ENCODE measurements at regions not wholly inside any gene's neighbourhood (a gene's known extent, or its start where the extent isn't known, plus 50 kb on each side); places are given as distances from the start of the nearest gene placed in this dataset.

DNA sequence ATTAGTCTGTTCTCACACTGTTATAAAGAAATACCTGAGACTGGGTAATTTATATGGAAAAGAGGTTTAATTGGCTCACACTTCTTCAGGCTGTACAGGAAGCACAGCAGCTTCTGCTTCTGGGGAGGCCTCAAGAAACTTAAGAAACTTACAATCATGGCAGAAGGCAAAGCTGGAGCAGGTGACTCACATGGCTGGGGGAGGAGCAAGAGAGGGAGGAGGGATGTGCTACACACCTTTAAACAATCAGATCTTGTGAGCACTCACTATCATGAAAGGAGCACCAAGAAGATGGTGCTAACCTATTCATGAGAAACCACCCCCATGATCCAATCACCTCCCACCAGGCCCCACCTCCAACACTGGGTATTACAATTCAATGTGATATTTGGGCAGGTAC, 381.6 kb downstream of the ETS1 start:
- Mint-ChIP-seq H3K9me3 (peaks cover 6% of the 10 kb centered on the region; the same call in 1 of the 2 replicates), H3K36me3 (no peaks in the 10 kb centered on the region), H3K4me1 (no peaks in the 10 kb centered on the region), H3K27me3 (ENCODE audit: low read depth) (no peaks in the 10 kb centered on the region), H3K4me3 (no peak overlapping the region), H3K27ac (no peak overlapping the region)
- ChIA-PET POLR2A (no interaction called here), CTCF (no interaction called here)
- ATAC-seq (no peak), DNase-seq (ENCODE audit: low spot score) (no peak)
- no peak for TF ChIP-seq NFATC4 (CRISPR knock-in tag; IDR thresholded peaks at IDR 0.05)

- Mint-ChIP-seq H3K4me3 (no peak overlapping the region), H3K9me3 (peaks cover 6% of the 10 kb centered on the region; the same call in 1 of the 2 replicates), H3K27me3 (ENCODE audit: low read depth) (no peaks in the 10 kb centered on the region), H3K4me1 (no peaks in the 10 kb centered on the region), H3K27ac (no peak overlapping the region), H3K36me3 (no peaks in the 10 kb centered on the region)
- ChIA-PET CTCF (no interaction called here), POLR2A (no interaction called here)
- TF ChIP-seq SOX15 (CRISPR knock-in tag; IDR thresholded peaks at IDR 0.05) = no peak
- no peak for TF ChIP-seq ETV6 (CRISPR knock-in tag; IDR thresholded peaks at IDR 0.05)
- TF ChIP-seq IRF2 (CRISPR knock-in tag; IDR thresholded peaks at IDR 0.05; ENCODE audit: borderline replicate concordance, low read depth) = no peak
- TF ChIP-seq, protein P1, sequence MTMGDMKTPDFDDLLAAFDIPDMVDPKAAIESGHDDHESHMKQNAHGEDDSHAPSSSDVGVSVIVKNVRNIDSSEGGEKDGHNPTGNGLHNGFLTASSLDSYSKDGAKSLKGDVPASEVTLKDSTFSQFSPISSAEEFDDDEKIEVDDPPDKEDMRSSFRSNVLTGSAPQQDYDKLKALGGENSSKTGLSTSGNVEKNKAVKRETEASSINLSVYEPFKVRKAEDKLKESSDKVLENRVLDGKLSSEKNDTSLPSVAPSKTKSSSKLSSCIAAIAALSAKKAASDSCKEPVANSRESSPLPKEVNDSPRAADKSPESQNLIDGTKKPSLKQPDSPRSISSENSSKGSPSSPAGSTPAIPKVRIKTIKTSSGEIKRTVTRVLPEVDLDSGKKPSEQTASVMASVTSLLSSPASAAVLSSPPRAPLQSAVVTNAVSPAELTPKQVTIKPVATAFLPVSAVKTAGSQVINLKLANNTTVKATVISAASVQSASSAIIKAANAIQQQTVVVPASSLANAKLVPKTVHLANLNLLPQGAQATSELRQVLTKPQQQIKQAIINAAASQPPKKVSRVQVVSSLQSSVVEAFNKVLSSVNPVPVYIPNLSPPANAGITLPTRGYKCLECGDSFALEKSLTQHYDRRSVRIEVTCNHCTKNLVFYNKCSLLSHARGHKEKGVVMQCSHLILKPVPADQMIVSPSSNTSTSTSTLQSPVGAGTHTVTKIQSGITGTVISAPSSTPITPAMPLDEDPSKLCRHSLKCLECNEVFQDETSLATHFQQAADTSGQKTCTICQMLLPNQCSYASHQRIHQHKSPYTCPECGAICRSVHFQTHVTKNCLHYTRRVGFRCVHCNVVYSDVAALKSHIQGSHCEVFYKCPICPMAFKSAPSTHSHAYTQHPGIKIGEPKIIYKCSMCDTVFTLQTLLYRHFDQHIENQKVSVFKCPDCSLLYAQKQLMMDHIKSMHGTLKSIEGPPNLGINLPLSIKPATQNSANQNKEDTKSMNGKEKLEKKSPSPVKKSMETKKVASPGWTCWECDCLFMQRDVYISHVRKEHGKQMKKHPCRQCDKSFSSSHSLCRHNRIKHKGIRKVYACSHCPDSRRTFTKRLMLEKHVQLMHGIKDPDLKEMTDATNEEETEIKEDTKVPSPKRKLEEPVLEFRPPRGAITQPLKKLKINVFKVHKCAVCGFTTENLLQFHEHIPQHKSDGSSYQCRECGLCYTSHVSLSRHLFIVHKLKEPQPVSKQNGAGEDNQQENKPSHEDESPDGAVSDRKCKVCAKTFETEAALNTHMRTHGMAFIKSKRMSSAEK (CRISPR knock-in tag; IDR thresholded peaks at IDR 0.05; ENCODE audit: borderline replicate concordance) = no peak
- TF ChIP-seq SMAD4 (CRISPR knock-in tag; IDR thresholded peaks at IDR 0.05) = no peak
- DNase-seq (ENCODE audit: low spot score) (no peak), ATAC-seq (no peak)
Observed at GRCh38 chr11:128204898-128205297, 382.5 kb downstream of the ETS1 start.

DNA sequence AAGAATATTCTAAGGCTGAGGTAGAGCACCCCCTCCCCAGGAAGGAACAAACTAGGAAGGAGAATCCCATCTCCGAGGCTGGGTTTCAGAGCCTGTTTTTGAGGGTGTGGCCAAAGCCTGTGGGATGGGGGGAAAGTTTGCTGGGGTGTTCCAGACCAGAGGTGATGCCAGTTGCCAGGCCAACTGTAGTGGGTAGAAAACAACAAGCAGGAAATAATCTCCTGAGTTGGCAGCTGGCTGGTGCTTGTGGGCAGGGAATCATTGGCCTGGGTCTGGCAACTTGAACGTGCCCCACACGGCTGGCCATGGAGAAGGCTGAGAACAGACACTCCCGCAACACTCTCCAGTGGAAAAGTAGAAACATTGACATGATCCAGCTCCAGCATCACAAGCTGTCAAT, 385.6 kb downstream of the ETS1 start:
- ChIA-PET CTCF (no interaction called here), POLR2A (no interaction called here)
- Mint-ChIP-seq H3K4me1 (no peaks in the 10 kb centered on the region), H3K27ac (no peak overlapping the region), H3K27me3 (ENCODE audit: low read depth) (no peaks in the 10 kb centered on the region), H3K9me3 (peaks cover 2% of the 10 kb centered on the region; the same call in 1 of the 2 replicates), H3K4me3 (no peak overlapping the region), H3K36me3 (no peaks in the 10 kb centered on the region)
- ATAC-seq = no peak
- TF ChIP-seq CBFB (CRISPR knock-in tag; IDR thresholded peaks at IDR 0.05; ENCODE audit: low read depth) (no peak), PRDM15 (CRISPR knock-in tag; IDR thresholded peaks at IDR 0.05) (no peak), CREM (CRISPR knock-in tag; IDR thresholded peaks at IDR 0.05) (no peak), TEAD4 (CRISPR knock-in tag; IDR thresholded peaks at IDR 0.05) (no peak), TEAD1 (CRISPR knock-in tag; IDR thresholded peaks at IDR 0.05) (no peak), MYBL2 (CRISPR knock-in tag; IDR thresholded peaks at IDR 0.05) (no peak), HMGXB4 (CRISPR knock-in tag; IDR thresholded peaks at IDR 0.05) (no peak), FOXK1 (CRISPR knock-in tag; IDR thresholded peaks at IDR 0.05) (no peak), MXD4 (CRISPR knock-in tag; IDR thresholded peaks at IDR 0.05; ENCODE audit: borderline replicate concordance) (no peak), TCF7 (CRISPR knock-in tag; IDR thresholded peaks at IDR 0.05; ENCODE audit: low read depth) (no peak)
- TF ChIP-seq, protein P2, sequence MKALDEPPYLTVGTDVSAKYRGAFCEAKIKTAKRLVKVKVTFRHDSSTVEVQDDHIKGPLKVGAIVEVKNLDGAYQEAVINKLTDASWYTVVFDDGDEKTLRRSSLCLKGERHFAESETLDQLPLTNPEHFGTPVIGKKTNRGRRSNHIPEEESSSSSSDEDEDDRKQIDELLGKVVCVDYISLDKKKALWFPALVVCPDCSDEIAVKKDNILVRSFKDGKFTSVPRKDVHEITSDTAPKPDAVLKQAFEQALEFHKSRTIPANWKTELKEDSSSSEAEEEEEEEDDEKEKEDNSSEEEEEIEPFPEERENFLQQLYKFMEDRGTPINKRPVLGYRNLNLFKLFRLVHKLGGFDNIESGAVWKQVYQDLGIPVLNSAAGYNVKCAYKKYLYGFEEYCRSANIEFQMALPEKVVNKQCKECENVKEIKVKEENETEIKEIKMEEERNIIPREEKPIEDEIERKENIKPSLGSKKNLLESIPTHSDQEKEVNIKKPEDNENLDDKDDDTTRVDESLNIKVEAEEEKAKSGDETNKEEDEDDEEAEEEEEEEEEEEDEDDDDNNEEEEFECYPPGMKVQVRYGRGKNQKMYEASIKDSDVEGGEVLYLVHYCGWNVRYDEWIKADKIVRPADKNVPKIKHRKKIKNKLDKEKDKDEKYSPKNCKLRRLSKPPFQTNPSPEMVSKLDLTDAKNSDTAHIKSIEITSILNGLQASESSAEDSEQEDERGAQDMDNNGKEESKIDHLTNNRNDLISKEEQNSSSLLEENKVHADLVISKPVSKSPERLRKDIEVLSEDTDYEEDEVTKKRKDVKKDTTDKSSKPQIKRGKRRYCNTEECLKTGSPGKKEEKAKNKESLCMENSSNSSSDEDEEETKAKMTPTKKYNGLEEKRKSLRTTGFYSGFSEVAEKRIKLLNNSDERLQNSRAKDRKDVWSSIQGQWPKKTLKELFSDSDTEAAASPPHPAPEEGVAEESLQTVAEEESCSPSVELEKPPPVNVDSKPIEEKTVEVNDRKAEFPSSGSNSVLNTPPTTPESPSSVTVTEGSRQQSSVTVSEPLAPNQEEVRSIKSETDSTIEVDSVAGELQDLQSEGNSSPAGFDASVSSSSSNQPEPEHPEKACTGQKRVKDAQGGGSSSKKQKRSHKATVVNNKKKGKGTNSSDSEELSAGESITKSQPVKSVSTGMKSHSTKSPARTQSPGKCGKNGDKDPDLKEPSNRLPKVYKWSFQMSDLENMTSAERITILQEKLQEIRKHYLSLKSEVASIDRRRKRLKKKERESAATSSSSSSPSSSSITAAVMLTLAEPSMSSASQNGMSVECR (CRISPR knock-in tag; IDR thresholded peaks at IDR 0.05; ENCODE audit: borderline replicate concordance) = no peak
- DNase-seq (ENCODE audit: low spot score) = no peak

Data from WTC11 (cell line).